Testis (tissue), 2 donors: ENCODE measurements at regions not wholly inside any gene's neighbourhood (a gene's known extent, or its start where the extent isn't known, plus 50 kb on each side); places are given as distances from the start of the nearest gene placed in this dataset.

Experiments
- POLR2A ChIP-seq: fragments of 450-650 bp; IDR thresholded peaks from one replicate; pipeline ENCODE4 v1.6.1; 2017; ENCODE audit warnings: antibody characterized with exemption, mild to moderate bottlenecking, moderate library complexity
- TF ChIP-seq, protein P1 (sequence below), 3 experiments: fragments of 450-650 bp in 2 of 3; fragments of 200-600 bp in 1 of 3; sonication (generic) in 1 of 3; IDR thresholded peaks; one replicate each; pipeline ENCODE4 v1.5.1; 2016 to 2019; ENCODE audit warnings: antibody characterized with exemption in 3 of 3, mild to moderate bottlenecking in 2 of 3, moderate library complexity in 1 of 3

DNA sequence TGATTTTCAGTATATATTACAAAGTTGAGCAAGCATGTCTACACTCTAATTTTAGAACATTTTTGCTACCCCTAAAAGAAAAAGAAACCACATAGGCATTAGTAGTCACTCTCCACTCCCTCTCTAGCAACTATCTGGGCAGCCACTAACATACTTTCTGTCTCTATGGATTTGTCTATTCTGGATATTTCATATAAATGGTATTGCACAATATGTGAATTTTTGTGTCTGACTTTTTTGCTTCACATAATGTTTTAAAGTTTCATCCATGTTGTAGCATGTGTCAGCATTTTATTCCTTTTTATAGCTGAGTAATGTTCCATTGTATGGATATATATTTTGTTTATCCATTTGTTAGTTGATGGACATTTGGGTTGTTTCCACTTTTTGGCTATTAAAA lies 232.5 kb upstream of the CTAGE1 start:
- TF ChIP-seq, protein P1, sequence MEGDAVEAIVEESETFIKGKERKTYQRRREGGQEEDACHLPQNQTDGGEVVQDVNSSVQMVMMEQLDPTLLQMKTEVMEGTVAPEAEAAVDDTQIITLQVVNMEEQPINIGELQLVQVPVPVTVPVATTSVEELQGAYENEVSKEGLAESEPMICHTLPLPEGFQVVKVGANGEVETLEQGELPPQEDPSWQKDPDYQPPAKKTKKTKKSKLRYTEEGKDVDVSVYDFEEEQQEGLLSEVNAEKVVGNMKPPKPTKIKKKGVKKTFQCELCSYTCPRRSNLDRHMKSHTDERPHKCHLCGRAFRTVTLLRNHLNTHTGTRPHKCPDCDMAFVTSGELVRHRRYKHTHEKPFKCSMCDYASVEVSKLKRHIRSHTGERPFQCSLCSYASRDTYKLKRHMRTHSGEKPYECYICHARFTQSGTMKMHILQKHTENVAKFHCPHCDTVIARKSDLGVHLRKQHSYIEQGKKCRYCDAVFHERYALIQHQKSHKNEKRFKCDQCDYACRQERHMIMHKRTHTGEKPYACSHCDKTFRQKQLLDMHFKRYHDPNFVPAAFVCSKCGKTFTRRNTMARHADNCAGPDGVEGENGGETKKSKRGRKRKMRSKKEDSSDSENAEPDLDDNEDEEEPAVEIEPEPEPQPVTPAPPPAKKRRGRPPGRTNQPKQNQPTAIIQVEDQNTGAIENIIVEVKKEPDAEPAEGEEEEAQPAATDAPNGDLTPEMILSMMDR (IDR thresholded peaks at IDR 0.05), result no peak
- no peak for TF ChIP-seq POLR2A
